Activated naive CD4-positive, alpha-beta T cell treated with anti-CD3 and anti-CD28 coated beads, Interleukin-2, amount 50 U/mL, for 72 hours (primary cell): ENCODE measurements at regions not wholly inside any gene's neighbourhood (a gene's known extent, or its start where the extent isn't known, plus 50 kb on each side); places are given as distances from the start of the nearest gene placed in this dataset.
"Not testable (repeated sequence)": the region's sequence is repeated elsewhere in the genome, so short reads cannot be mapped to it uniquely, and the experiment has no call there.

Source experiments
- ATAC-seq, 2 donors: fragments of 150-1000 bp; cut with Tn5 transposase; 2 replicates each; pipeline ENCODE4 v1.10.0; 2021; ENCODE audit warnings: mild to moderate bottlenecking in 2 of 2, moderate library complexity in 2 of 2
- DNase-seq, 2 donors: peaks; one replicate each; pipeline ENCODE4 v3.0.0; 2021 to 2022; ENCODE audit warnings: low spot score in 2 of 2
- H3K27ac Mint-ChIP-seq, 2 donors: one replicate each; pipeline ENCODE4 v1.8.0; 2022; ENCODE audit warnings: mild to moderate bottlenecking in 2 of 2, mixed read lengths in 2 of 2
- H3K36me3 Mint-ChIP-seq, 2 donors: one replicate each; pipeline ENCODE4 v1.8.0; 2022; ENCODE audit warnings: mixed read lengths in 2 of 2
- H3K9me3 Mint-ChIP-seq, 2 donors: one replicate each; pipeline ENCODE4 v1.8.0; 2022; ENCODE audit warnings: mixed read lengths in 2 of 2

GRCh38 chr13:66189986-66190385 is 1040.2 kb downstream of the PCDH9 start:
- H3K36me3 Mint-ChIP-seq = no peaks in the 10 kb centered on the region
- no peak for ATAC-seq
- H3K9me3 Mint-ChIP-seq = peaks cover 0 to 7% of the 10 kb centered on the region in 2 donors
- DNase-seq = no peak
- no peak overlapping the region for H3K27ac Mint-ChIP-seq

DNA sequence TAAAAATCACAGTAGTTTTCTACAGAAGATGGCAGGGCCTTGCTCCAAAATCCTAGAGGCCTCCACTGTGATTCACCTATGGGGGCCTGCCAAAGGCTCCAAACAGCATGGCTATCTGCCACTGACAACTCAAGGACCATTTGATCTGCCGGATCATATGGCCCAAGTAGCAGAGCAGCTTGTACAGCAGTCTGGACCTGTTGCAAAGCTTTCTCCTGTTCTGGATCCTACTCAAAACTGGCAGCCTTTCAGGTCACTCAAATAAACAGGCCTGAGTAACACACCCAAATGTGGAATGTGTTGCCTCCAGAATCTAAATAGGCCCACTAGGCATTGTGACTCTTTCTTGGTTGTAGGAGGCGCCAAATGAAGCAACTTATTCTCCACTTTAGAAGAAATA is 1049.3 kb downstream of the PCDH9 start:
- DNase-seq (no peak), ATAC-seq (no peak)
- Mint-ChIP-seq H3K36me3 (peaks cover 0 to 6% of the 10 kb centered on the region in 2 donors), H3K27ac (no peak overlapping the region), H3K9me3 (peaks cover 5 to 36% of the 10 kb centered on the region in 2 donors)

DNA sequence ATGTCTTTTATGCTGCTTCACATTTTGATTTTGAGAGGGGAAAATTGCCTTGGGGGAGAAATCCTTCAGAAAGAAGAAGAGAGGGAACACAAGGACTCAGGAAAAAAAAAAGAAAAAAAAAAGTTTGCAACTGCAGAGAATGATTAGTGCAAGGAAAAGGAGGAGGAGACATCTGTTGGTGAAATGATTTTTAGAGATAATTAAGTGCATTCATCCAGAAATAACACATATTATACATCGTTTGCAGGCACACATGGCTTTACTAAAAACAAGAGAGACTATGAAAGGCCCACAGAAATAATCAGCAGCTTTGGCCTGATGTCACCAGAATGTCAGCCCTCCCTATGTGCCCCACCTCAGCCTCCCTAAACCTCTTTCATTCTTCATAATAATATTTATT is 1058.2 kb downstream of the PCDH9 start:
- no peak for DNase-seq
- no peak for ATAC-seq
- H3K9me3 Mint-ChIP-seq = peaks cover 0 to 4% of the 10 kb centered on the region in 2 donors
- no peaks in the 10 kb centered on the region for H3K36me3 Mint-ChIP-seq
- H3K27ac Mint-ChIP-seq = no peak overlapping the region

GRCh38 chr13:66162470-66162869 is 1067.7 kb downstream of the PCDH9 start:
- no peak for ATAC-seq
- Mint-ChIP-seq H3K36me3 (no peaks in the 10 kb centered on the region), H3K27ac (no peak overlapping the region), H3K9me3 (no peaks in the 10 kb centered on the region)
- DNase-seq = no peak

DNA sequence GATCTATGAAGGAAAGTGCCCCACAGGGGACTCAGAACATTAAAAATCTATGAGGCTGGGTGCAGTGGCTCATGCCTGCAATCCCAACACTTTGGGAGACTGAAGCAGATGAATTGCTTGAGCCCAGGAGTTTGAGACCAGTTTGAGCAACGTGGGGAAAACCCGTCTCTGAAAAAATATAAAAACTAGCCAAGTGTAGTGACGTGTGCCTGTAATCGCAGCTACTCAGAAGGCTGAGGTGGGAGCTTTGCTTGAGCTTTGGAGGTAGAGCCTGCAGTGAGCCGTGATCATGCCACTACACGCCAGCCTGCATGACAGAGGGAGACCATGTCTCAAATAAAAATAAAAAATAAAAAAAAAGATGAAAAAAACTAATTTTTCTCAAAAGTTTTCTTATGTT is 1070.6 kb downstream of the PCDH9 start:
- no peaks in the 10 kb centered on the region for H3K9me3 Mint-ChIP-seq
- H3K36me3 Mint-ChIP-seq = no peaks in the 10 kb centered on the region
- ATAC-seq (no peak), DNase-seq (no peak)
- no peak overlapping the region for H3K27ac Mint-ChIP-seq

DNA sequence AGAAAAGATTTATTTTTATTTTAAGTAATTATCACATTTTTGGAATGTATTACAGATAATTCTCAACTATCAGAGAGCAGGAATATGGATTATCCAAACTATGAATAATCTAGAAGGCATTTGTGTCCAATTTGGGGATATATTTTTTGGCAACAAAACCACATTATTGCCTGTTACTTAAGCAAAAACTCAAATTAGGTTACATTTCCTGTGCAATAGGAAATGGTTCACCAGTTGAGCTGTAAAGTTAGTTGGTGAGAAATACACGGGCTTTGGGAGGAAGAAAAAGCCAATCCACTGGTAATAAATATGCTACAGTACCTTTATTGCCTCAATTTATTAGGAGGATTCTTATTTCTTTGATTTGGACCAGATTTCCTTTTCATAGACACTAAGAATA is 1075.2 kb downstream of the PCDH9 start:
- DNase-seq (no peak), ATAC-seq (no peak)
- Mint-ChIP-seq H3K27ac (no peak overlapping the region), H3K9me3 (peaks cover 8 to 9% of the 10 kb centered on the region in 2 donors), H3K36me3 (peaks cover 0 to 6% of the 10 kb centered on the region in 2 donors)

GRCh38 chr13:66154354-66154753 is 1075.8 kb downstream of the PCDH9 start:
- ATAC-seq (no peak), DNase-seq (no peak)
- H3K36me3 Mint-ChIP-seq = peaks cover 0 to 6% of the 10 kb centered on the region in 2 donors
- H3K27ac Mint-ChIP-seq = no peak overlapping the region
- H3K9me3 Mint-ChIP-seq = peaks cover 8 to 9% of the 10 kb centered on the region in 2 donors

- ATAC-seq = no peak
- peaks cover 9 to 10% of the 10 kb centered on the region in 2 donors for H3K9me3 Mint-ChIP-seq
Observed at GRCh38 chr13:66152596-66152995, 1077.5 kb downstream of the PCDH9 start.

DNA sequence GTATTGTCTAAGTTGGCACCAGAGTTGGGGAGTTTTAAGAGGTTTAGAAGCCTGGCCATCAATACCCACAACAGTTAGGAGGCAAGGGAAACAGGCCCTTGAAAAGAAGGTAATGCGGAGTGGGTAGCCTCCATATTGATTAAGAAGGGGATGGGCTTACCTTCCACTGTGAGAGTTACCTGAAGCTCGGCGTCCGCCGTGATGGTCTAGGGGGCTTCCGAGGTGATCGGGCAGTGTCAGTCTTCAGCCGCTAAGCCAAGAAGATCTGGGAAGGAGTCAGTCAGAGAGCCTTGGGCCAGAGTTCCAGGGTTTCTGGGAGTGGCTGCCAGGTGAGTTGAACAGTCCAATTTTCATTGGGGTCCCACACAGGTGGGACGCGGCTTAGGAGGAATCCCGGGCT is 1085.8 kb downstream of the PCDH9 start:
- H3K9me3 Mint-ChIP-seq = peaks cover 21 to 28% of the 10 kb centered on the region in 2 donors
- not testable (repeated sequence) for H3K27ac Mint-ChIP-seq

More at GRCh38 chr13:66152596-66152995, 1077.5 kb downstream of the PCDH9 start:
- H3K27ac Mint-ChIP-seq = no peak overlapping the region
- no peak for DNase-seq
- peaks cover 0 to 6% of the 10 kb centered on the region in 2 donors for H3K36me3 Mint-ChIP-seq

GRCh38 chr13:66139701-66140100 is 1090.4 kb downstream of the PCDH9 start:
- Mint-ChIP-seq H3K27ac (no peak overlapping the region), H3K36me3 (peaks cover 0 to 10% of the 10 kb centered on the region in 2 donors), H3K9me3 (peaks cover 16 to 24% of the 10 kb centered on the region in 2 donors)
- DNase-seq (no peak), ATAC-seq (no peak)

More for the DNA sequence above, 1085.8 kb downstream of the PCDH9 start:
- not testable (repeated sequence) for DNase-seq, ATAC-seq
- H3K36me3 Mint-ChIP-seq = peaks cover 0 to 23% of the 10 kb centered on the region in 2 donors

GRCh38 chr13:66139250-66139649 is 1090.9 kb downstream of the PCDH9 start:
- peaks cover 16 to 24% of the 10 kb centered on the region in 2 donors for H3K9me3 Mint-ChIP-seq
- H3K36me3 Mint-ChIP-seq = peaks cover 0 to 10% of the 10 kb centered on the region in 2 donors
- ATAC-seq (no peak), DNase-seq (no peak)
- no peak overlapping the region for H3K27ac Mint-ChIP-seq

GRCh38 chr13:66138172-66138811 is 1091.8 kb downstream of the PCDH9 start:
- Mint-ChIP-seq H3K27ac (no peak overlapping the region), H3K36me3 (peaks cover 0 to 9% of the 10 kb centered on the region in 2 donors), H3K9me3 (peaks cover 14 to 24% of the 10 kb centered on the region in 2 donors)
- DNase-seq = no peak
- peak in 1 of 2 donors; percentile 24 for ATAC-seq

DNA sequence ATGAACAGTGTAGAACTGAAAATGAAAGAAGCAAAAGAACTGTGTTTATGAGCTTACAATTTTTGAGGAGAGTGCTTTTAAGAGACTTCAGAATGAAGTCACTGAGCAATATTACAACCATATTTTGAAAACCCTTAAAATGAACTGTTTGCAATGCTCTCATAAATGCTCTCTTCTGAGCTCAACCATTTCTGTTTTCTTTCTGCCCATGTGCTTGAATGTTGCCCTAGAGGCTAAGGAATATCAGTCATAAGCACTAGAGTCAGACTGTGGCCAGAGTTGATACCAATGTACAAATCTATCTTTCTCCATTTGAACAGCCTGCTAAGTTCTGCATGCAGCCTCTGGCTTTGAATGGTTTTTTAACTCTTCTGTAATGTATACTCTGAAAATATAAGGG is 1092.8 kb downstream of the PCDH9 start:
- Mint-ChIP-seq H3K27ac (no peak overlapping the region), H3K9me3 (peaks cover 5 to 17% of the 10 kb centered on the region in 2 donors), H3K36me3 (no peaks in the 10 kb centered on the region)
- no peak for ATAC-seq
- DNase-seq = no peak

DNA sequence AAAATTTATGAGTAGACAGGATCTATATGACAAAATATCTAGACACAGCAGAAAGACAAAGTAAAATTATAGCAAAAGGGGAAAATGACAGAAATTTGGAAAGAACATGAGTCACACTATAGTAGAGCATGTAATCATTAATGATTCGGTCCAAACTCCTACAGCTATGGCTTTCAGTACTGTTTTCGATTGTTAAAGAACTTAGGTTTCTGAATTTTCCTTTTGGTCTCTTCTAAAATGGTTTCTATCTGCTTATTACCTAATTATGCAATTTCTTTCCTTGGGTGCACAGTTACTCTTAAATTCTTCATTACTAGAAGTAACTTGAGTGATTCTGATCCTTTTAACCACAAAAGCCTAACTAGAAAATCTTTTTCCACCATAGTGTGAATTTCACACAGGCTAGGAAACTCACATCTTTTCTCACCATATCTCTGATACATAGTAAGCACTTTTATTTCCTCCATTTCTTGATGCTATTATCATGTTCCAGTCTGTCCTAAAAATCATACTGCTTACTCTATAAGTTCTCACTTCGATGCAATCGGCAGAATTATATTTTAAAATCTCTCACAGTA is 1101.4 kb downstream of the PCDH9 start:
- ATAC-seq = peak in 1 of 2 donors; percentile 26
- Mint-ChIP-seq H3K27ac (no peak overlapping the region), H3K36me3 (no peaks in the 10 kb centered on the region), H3K9me3 (peaks cover 0 to 3% of the 10 kb centered on the region in 2 donors)
- no peak for DNase-seq

DNA sequence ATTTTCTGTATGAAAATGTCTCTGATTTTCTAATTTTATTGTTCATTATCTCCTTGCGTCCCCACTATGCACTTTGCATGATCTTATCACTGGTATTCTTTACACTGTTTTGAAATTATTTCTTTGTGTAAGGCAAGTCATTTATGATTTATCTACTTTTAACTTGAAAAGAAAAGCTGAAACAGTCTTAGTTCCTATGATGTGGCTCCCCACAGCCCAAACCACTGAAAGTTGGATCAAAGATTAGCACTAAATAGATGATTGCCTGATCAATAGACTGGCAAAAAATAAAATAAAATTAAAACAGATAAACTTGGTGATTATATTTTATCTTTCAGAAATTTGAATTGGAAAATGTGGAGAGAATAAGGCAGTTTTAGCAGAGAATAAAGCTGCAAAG is 1101.9 kb downstream of the PCDH9 start:
- Mint-ChIP-seq H3K36me3 (no peaks in the 10 kb centered on the region), H3K27ac (no peak overlapping the region), H3K9me3 (peaks cover 0 to 3% of the 10 kb centered on the region in 2 donors)
- no peak for ATAC-seq
- no peak for DNase-seq

DNA sequence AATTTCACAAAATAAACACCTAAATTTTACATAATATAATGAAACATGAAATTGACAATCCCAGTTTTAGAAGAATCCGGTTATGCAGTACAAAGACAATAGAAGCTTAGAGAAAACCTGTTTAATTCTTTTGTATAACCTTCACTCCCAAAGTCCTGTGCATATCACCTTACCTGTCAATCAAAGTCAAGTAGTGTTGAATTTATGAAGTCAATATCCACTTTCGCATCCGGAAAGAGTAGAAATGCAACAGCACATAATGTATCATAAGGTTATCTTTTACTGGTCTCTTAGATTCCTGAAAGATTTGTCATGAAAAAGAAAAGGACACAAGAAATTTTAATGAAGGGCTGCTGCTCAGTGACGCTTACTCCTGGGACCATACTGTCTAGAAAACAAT is 1112.6 kb downstream of the PCDH9 start:
- DNase-seq = no peak
- Mint-ChIP-seq H3K36me3 (no peaks in the 10 kb centered on the region), H3K9me3 (no peaks in the 10 kb centered on the region), H3K27ac (no peak overlapping the region)
- ATAC-seq = no peak

- no peaks in the 10 kb centered on the region for H3K36me3 Mint-ChIP-seq
- DNase-seq (no peak), ATAC-seq (no peak)
- H3K9me3 Mint-ChIP-seq = peaks cover 0 to under 1% of the 10 kb centered on the region in 2 donors
- no peak overlapping the region for H3K27ac Mint-ChIP-seq
Observed at GRCh38 chr13:66113882-66114526, 1116.1 kb downstream of the PCDH9 start.
